H1 (cell line): ENCODE measurements at regions not wholly inside any gene's neighbourhood (a gene's known extent, or its start where the extent isn't known, plus 50 kb on each side); places are given as distances from the start of the nearest gene placed in this dataset.

Source experiments
- BCL11A ChIP-seq, 2 experiments: IDR thresholded peaks; one replicate each; pipeline ENCODE4 v1.6.1; 2011; ENCODE audit warnings: low read depth in 2 of 2, low read length in 2 of 2, mild to moderate bottlenecking in 2 of 2
- E2F6 ChIP-seq: IDR thresholded peaks from 2 replicates; pipeline ENCODE4 v1.6.1; 2012; ENCODE audit warnings: inconsistent platforms
- EP300 ChIP-seq, 2 experiments: IDR thresholded peaks; 1 replicate in 1 of 2; 2 replicates in 1 of 2; pipeline ENCODE4 v1.6.1; 2011 to 2012; ENCODE audit warnings: low read depth in 2 of 2, low read length in 2 of 2, mild to moderate bottlenecking in 2 of 2, borderline replicate concordance in 1 of 2, inconsistent platforms in 1 of 2, moderate library complexity in 1 of 2
- FOSL1 ChIP-seq: IDR thresholded peaks from 2 replicates; pipeline ENCODE4 v1.6.1; 2011; ENCODE audit warnings: mild to moderate bottlenecking, low read depth, low read length, moderate library complexity; ENCODE audit not compliant: insufficient read depth
- NANOG ChIP-seq: IDR thresholded peaks from 2 replicates; pipeline ENCODE4 v1.6.1; 2011; ENCODE audit warnings: low read length, low read depth, mild to moderate bottlenecking, inconsistent platforms; ENCODE audit not compliant: insufficient read depth, poor library complexity, severe bottlenecking
- POLR2A ChIP-seq, 2 experiments: IDR thresholded peaks; 1 replicate in 1 of 2; 2 replicates in 1 of 2; pipeline ENCODE4 v1.6.1; 2011; ENCODE audit warnings: low read depth in 2 of 2, low read length in 2 of 2, mild to moderate bottlenecking in 2 of 2; ENCODE audit errors: control extremely low read depth in 1 of 2
- POLR2AphosphoS5 ChIP-seq: IDR thresholded peaks from 2 replicates; pipeline ENCODE4 v1.6.1; 2011; ENCODE audit warnings: low read depth, low read length
- POU5F1 ChIP-seq: IDR thresholded peaks from 2 replicates; pipeline ENCODE4 v1.6.1; 2011; ENCODE audit warnings: low read depth, mild to moderate bottlenecking, low read length, moderate library complexity
- RXRA ChIP-seq: IDR thresholded peaks from 2 replicates; pipeline ENCODE4 v1.6.1; 2011; ENCODE audit warnings: low read depth, mild to moderate bottlenecking, low read length, moderate library complexity; ENCODE audit not compliant: insufficient read depth
- SP1 ChIP-seq: IDR thresholded peaks from 2 replicates; pipeline ENCODE4 v1.6.1; 2011; ENCODE audit warnings: low read depth, low read length
- SP4 ChIP-seq: IDR thresholded peaks from 2 replicates; pipeline ENCODE4 v1.6.1; 2012; ENCODE audit warnings: low read length, inconsistent platforms

DNA sequence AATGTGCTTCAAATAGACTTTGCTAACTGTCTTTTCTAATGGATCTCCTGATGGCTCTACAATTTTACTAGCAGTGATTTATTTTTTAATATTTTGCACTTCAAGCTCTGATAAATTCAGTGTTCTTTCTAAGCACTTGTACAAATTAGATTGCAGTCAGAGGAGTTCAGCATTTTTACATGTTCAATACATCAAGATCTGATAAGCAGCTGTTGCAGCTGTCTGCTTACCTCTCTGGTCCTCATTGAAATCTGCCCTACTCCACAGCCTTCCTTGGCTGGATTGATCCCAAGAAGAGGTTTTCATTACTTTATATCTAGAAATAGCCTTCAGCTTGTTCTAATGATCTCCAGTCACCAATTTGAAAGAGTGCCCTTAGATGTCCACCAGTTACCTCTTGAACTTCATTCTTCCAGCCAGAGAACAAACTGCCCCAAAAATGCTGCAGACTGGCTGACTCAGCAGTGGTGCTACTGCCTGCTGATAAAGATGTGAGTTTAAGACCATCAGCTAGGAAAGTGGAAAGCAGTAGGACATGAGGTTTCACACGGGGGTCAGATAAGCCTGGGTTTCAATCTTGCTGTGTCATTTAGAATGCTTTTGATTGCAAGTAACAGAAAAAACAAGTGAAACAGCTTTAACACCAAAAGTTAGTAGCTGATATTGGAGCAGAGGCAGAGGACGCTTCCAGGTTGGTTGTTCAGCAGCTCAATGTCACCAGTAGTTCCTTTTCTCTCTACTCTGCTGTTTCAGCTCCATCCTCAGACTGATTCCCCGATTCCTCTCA lies 350.9 kb upstream of the NPVF start (continued):
- no peak for TF ChIP-seq E2F6
- TF ChIP-seq SP4 = no peak
- no peak for TF ChIP-seq POLR2A (IDR thresholded peaks at IDR 0.05; ENCODE audit: control extremely low read depth in 1 of 2, low read depth in 2 of 2, low read length in 2 of 2)
- TF ChIP-seq POU5F1 = no peak
- no peak for TF ChIP-seq POLR2AphosphoS5
- TF ChIP-seq EP300 (IDR thresholded peaks at IDR 0.05; ENCODE audit: borderline replicate concordance in 1 of 2, low read depth in 2 of 2, low read length in 2 of 2) = no peak
- no peak for TF ChIP-seq SP1
- TF ChIP-seq RXRA = no peak
- TF ChIP-seq NANOG = no peak
- TF ChIP-seq FOSL1 = no peak
- no peak for TF ChIP-seq BCL11A (IDR thresholded peaks at IDR 0.05; ENCODE audit: low read depth in 2 of 2, low read length in 2 of 2)
